ENCODE measurements at regions not wholly inside any gene's neighbourhood (a gene's known extent, or its start where the extent isn't known, plus 50 kb on each side); places are given as distances from the start of the nearest gene placed in this dataset.

- TF ChIP-seq MAX (IDR thresholded peaks at IDR 0.05): no peak
- no peak for TF ChIP-seq CEBPB (IDR thresholded peaks at IDR 0.05)
- no peak for TF ChIP-seq FOXM1 (IDR thresholded peaks at IDR 0.05; ENCODE audit: borderline replicate concordance, low read depth)
- no peak for TF ChIP-seq REST (IDR thresholded peaks at IDR 0.05; ENCODE audit: low read depth)
- no peak for TF ChIP-seq USF1 (IDR thresholded peaks at IDR 0.05)
- no peak for TF ChIP-seq EGR1 (IDR thresholded peaks at IDR 0.05)
- no peak for TF ChIP-seq CREB1 (IDR thresholded peaks at IDR 0.05; ENCODE audit: low read depth)
- no peak for TF ChIP-seq RAD21 (IDR thresholded peaks at IDR 0.05; ENCODE audit: low read depth)
- no peak for TF ChIP-seq YY1 (IDR thresholded peaks at IDR 0.05; ENCODE audit: low read depth)
These were observed 146.4 kb upstream of the LMNTD1 start for GRCh38 chr12:25699454-25699853.
